Cardiac muscle cell (in vitro differentiated cells and primary cell): ENCODE measurements at regions not wholly inside any gene's neighbourhood (a gene's known extent, or its start where the extent isn't known, plus 50 kb on each side); places are given as distances from the start of the nearest gene placed in this dataset.

ENCODE experiments used
- DNase-seq, 2 donors: peaks; one replicate each; pipeline versions ENCODE4 v3.0.0 to v3.0.0-alpha.2; 2010 to 2017; ENCODE audit warnings: low read depth in 1 of 2, low spot score in 1 of 2
- H3K27ac ChIP-seq: fragments of 200-600 bp; sonication (generic); 2 replicates; pipeline ENCODE4 v1.5.1; 2016
- H3K27me3 ChIP-seq: fragments of 200-600 bp; sonication (generic); 2 replicates; pipeline ENCODE4 v1.6.0; 2016; ENCODE audit warnings: control low read depth
- H3K36me3 ChIP-seq: fragments of 200-600 bp; sonication (generic); 2 replicates; pipeline ENCODE4 v1.5.1; 2016; ENCODE audit warnings: control low read depth
- H3K4me1 ChIP-seq: fragments of 200-600 bp; sonication (generic); 2 replicates; pipeline ENCODE4 v1.8.1; 2017; ENCODE audit warnings: low read depth, mild to moderate bottlenecking, mixed run types
- H3K4me3 ChIP-seq: fragments of 200-600 bp; sonication (generic); 2 replicates; pipeline ENCODE4 v1.5.1; 2016; ENCODE audit warnings: mild to moderate bottlenecking
- H3K9me3 ChIP-seq: fragments of 200-600 bp; sonication (generic); 2 replicates; pipeline ENCODE4 v1.5.1; 2017; ENCODE audit warnings: low read depth, mild to moderate bottlenecking, control low read depth
- TF ChIP-seq, protein P1 (sequence below): IDR thresholded peaks from 2 replicates; pipeline ENCODE4 v1.5.1; 2012; ENCODE audit warnings: low read depth, mild to moderate bottlenecking, low read length

DNA sequence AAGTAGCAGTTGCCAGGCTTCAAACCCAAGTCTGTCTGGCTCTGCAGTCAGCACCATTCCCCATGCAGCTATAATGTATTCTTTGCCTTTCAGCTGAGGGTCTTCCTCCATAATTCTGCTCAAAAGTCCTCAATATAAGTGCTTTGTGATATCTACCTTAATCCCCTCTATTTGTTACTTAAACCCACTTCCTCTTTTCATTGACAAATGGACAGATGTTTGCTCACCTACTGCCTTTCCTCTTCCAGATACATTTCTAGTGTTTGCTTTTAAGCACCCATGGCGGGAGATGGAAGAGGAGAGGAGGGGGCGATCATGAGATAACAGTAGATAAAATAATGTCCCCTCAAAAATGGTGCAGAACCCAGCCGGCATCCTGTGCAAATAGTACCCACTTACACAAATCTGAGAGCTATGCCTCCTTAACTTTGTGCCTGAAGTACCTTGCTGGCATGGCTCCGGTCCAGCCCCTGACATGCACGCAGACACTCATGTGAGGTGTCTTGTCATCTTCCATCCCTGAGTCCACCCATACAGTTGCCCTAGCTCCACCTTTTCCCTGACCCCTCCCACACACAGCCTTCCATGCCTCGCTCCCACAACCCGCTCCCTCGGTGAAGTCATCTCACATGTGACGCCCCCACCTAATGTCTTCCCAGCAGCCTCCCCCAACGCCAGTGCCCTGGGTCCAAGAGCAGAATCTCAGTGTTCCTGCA, 109.6 kb downstream of the TRIM29 start:
- H3K36me3 ChIP-seq = no peaks in the 10 kb centered on the region
- DNase-seq = no peak
- H3K27ac ChIP-seq = no peak overlapping the region
- H3K4me1 ChIP-seq = no peaks in the 10 kb centered on the region
- no peaks in the 10 kb centered on the region for H3K27me3 ChIP-seq
- H3K9me3 ChIP-seq = no peaks in the 10 kb centered on the region
- no peak overlapping the region for H3K4me3 ChIP-seq
- TF ChIP-seq, protein P1, sequence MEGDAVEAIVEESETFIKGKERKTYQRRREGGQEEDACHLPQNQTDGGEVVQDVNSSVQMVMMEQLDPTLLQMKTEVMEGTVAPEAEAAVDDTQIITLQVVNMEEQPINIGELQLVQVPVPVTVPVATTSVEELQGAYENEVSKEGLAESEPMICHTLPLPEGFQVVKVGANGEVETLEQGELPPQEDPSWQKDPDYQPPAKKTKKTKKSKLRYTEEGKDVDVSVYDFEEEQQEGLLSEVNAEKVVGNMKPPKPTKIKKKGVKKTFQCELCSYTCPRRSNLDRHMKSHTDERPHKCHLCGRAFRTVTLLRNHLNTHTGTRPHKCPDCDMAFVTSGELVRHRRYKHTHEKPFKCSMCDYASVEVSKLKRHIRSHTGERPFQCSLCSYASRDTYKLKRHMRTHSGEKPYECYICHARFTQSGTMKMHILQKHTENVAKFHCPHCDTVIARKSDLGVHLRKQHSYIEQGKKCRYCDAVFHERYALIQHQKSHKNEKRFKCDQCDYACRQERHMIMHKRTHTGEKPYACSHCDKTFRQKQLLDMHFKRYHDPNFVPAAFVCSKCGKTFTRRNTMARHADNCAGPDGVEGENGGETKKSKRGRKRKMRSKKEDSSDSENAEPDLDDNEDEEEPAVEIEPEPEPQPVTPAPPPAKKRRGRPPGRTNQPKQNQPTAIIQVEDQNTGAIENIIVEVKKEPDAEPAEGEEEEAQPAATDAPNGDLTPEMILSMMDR = no peak

DNA sequence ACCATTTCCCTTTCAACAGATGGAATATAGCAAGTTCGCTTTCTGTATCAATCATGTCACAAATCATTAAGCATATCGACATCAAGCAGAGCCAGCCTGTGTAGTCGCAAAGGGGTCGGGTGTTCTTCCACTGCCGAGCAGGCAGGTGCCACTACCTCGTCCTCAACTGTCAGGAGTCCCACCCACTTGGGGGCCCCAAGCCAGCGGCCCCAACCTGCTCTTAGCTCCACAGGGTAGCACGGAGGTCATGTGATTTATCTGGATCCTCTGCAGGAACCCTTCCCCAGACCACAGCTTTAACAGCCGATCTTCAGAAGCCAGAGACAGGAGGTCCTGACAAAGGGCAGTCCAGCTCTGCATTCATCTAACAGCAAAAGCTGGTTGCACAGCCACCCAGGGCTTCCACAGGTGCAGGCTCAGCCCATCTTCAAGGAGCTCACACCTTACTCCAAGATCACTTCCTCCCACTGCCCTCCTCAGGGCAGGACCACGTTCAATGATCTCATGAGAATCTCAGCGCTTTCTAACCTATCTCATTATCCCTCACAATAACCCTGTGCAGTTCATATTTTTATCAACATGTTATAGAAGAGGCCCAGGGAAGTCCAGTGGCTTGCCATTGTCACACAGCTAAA, 110.2 kb downstream of the TRIM29 start:
- H3K4me3 ChIP-seq = no peak overlapping the region
- no peak for DNase-seq

DNA sequence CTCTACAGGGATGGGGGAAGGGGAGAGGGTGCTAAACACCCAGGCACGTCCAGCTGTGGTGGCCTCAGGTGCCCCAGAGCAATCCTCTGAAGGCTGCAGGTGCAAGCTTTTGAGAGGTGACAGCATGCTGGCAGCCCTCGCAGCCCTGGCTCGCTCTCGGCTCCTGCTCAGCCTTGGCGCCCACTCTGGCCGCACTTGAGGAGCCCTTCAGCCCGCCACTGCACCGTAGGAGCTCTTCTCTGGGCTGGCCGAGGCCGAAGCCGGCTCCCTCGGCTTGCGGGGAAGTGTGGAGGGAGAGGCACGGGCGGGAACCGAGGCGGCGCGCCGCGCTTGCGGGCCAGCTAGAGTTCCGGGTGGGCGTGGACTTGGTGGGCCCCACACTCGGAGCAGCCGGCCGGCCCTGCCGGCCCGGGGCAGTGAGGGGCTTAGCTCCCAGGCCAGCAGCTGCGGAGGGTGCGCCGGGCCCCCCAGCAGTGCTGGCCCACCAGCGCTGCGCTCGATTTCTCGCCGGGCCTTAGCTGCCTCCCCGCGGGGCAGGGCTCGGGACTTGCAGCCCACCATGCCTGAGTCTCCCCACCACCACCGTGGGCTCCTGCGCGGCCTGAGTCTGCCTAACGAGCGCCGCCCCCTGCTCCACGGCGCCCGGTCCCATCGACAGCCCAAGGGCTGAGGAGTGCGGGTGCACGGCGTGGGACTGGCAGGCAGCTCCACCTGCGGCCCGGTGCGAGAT, 112.1 kb downstream of the TRIM29 start:
- H3K4me3 ChIP-seq = no peak overlapping the region
- no peaks in the 10 kb centered on the region for H3K9me3 ChIP-seq
- no peaks in the 10 kb centered on the region for H3K36me3 ChIP-seq
- no peaks in the 10 kb centered on the region for H3K27me3 ChIP-seq
- TF ChIP-seq, protein P1 = no peak
- H3K27ac ChIP-seq = no peak overlapping the region
- no peaks in the 10 kb centered on the region for H3K4me1 ChIP-seq
- no peak for DNase-seq

More for the DNA sequence above, 110.2 kb downstream of the TRIM29 start:
- H3K9me3 ChIP-seq = no peaks in the 10 kb centered on the region
- H3K36me3 ChIP-seq = no peaks in the 10 kb centered on the region
- H3K27ac ChIP-seq = no peak overlapping the region
- TF ChIP-seq, protein P1 = no peak
- H3K27me3 ChIP-seq = no peaks in the 10 kb centered on the region
- H3K4me1 ChIP-seq = no peaks in the 10 kb centered on the region

DNA sequence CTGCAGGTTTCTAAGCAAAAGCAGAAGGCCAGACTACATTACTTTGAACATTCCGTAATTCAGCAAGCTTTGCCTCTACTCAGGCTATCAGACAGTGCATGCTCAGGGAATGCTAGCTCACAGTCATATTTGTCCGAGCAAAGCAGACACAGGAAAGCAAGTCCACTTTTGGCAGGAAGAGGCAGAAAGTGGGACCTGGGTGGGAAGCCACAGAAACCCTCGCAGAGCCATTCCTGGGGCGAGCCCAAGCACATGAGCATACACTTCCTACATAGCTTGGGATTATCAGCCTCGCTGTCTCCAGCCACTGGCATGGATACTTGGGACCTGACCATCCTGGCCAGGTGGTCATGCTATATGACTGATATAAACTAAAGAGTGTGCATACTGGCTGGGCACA, 113.3 kb downstream of the TRIM29 start:
- no peak overlapping the region for H3K27ac ChIP-seq
- DNase-seq = no peak
- TF ChIP-seq, protein P1 = no peak
- H3K4me3 ChIP-seq = no peak overlapping the region
- H3K27me3 ChIP-seq = no peaks in the 10 kb centered on the region
- H3K9me3 ChIP-seq = no peaks in the 10 kb centered on the region
- H3K4me1 ChIP-seq = no peaks in the 10 kb centered on the region
- H3K36me3 ChIP-seq = no peaks in the 10 kb centered on the region

DNA sequence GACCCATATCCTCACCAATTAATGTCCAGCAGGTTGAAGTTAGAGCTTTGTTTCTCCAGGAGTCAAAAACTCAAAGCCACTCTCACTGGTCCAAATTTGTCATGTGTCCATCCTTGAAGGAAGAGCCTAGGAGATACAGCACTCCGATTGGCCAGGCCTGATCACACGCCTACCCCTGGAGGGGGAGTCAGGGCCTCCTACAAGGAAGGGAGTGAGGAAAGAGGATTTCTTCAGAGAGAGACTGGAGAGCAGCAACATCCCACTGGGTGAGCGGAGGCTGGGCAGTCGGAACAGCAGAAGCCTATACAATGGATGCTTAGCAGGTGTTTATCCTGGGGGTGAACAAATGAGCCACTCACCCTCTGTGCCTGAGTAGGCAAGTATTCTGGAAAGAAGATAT, 113.9 kb downstream of the TRIM29 start:
- Histone ChIP-seq H3K9me3 (no peaks in the 10 kb centered on the region), H3K27ac (no peak overlapping the region), H3K4me1 (no peaks in the 10 kb centered on the region), H3K36me3 (no peaks in the 10 kb centered on the region), H3K4me3 (no peak overlapping the region), H3K27me3 (no peaks in the 10 kb centered on the region)
- DNase-seq = no peak
- TF ChIP-seq, protein P1 = no peak
